Peyer's patch (tissue), 4 donors: ENCODE measurements at regions not wholly inside any gene's neighbourhood (a gene's known extent, or its start where the extent isn't known, plus 50 kb on each side); places are given as distances from the start of the nearest gene placed in this dataset.
A peak's percentile ranks its signal among the peaks of the same experiment; 100 is the strongest.

Source experiments
- DNase-seq, 3 donors: peaks; one replicate each; pipeline ENCODE4 v3.0.0-alpha.2; 2017 to 2019
- H3K27ac ChIP-seq, 4 donors: fragments of 200-600 bp; sonication (generic); one replicate each; pipeline ENCODE4 v1.5.1; 2016 to 2019
- H3K27me3 ChIP-seq, 2 donors: fragments of 200-600 bp; sonication (generic); one replicate each; pipeline ENCODE4 v1.5.1; 2019
- H3K36me3 ChIP-seq, 3 donors: fragments of 200-600 bp; sonication (generic); one replicate each; pipeline ENCODE4 v1.5.1; 2016 to 2019
- H3K4me1 ChIP-seq, 4 donors: fragments of 200-600 bp; sonication (generic); one replicate each; pipeline ENCODE4 v1.5.1; 2016 to 2019
- H3K4me3 ChIP-seq, 4 donors: fragments of 200-600 bp; sonication (generic); 1 replicate in 3 of 4; 2 replicates in 1 of 4; pipeline ENCODE4 v1.5.1; 2016 to 2019; ENCODE audit warnings: mild to moderate bottlenecking in 1 of 4
- H3K9me3 ChIP-seq, 4 donors: fragments of 200-600 bp; sonication (generic); one replicate each; pipeline ENCODE4 v1.5.1; 2016 to 2019; ENCODE audit warnings: mild to moderate bottlenecking in 1 of 4
- CTCF ChIP-seq, 6 experiments: fragments of 450-650 bp in 4 of 6; fragments of 200-600 bp in 2 of 6; sonication (generic) in 1 of 6; IDR thresholded peaks; one replicate each; pipeline ENCODE4 v1.5.1; 2017 to 2019; ENCODE audit warnings: antibody characterized with exemption in 6 of 6, mild to moderate bottlenecking in 3 of 6, moderate library complexity in 1 of 6
- POLR2A ChIP-seq, 2 donors: fragments of 450-650 bp; IDR thresholded peaks; one replicate each; pipeline ENCODE4 v1.5.1; 2017; ENCODE audit warnings: antibody characterized with exemption in 2 of 2, mild to moderate bottlenecking in 2 of 2, moderate library complexity in 2 of 2

GRCh38 chr17:17414341-17414805, 62.4 kb upstream of the MED9 start:
- TF ChIP-seq CTCF (IDR thresholded peaks at IDR 0.05) = no peak
- TF ChIP-seq POLR2A (IDR thresholded peaks at IDR 0.05) = no peak
- DNase-seq = no peak
- H3K27me3 ChIP-seq = no peaks in the 10 kb centered on the region
- H3K27ac ChIP-seq = no peak overlapping the region
- H3K36me3 ChIP-seq = no peaks in the 10 kb centered on the region
- no peaks in the 10 kb centered on the region for H3K9me3 ChIP-seq
- peaks cover 0 to 4% (median 3%) of the 10 kb centered on the region in 4 donors for H3K4me1 ChIP-seq
- peak overlapping the region in 1 of 4 donors; percentile 9 for H3K4me3 ChIP-seq

- H3K27me3 ChIP-seq = no peaks in the 10 kb centered on the region
- H3K9me3 ChIP-seq = no peaks in the 10 kb centered on the region
- no peak overlapping the region for H3K27ac ChIP-seq
- no peak for DNase-seq
- H3K36me3 ChIP-seq = no peaks in the 10 kb centered on the region
- H3K4me3 ChIP-seq = no peak overlapping the region
- peaks cover 0 to 4% (median 3%) of the 10 kb centered on the region in 4 donors for H3K4me1 ChIP-seq
- TF ChIP-seq CTCF (IDR thresholded peaks at IDR 0.05) (no peak), POLR2A (IDR thresholded peaks at IDR 0.05) (no peak)
These were observed 61.8 kb upstream of the MED9 start for GRCh38 chr17:17415006-17415405.

GRCh38 chr17:17416007-17416399, 60.8 kb upstream of the MED9 start:
- Histone ChIP-seq H3K27ac (peak overlapping the region in 1 of 4 donors; percentile 0), H3K4me1 (peaks cover 0 to 4% (median 3%) of the 10 kb centered on the region in 4 donors), H3K4me3 (no peak overlapping the region), H3K27me3 (no peaks in the 10 kb centered on the region), H3K9me3 (no peaks in the 10 kb centered on the region), H3K36me3 (no peaks in the 10 kb centered on the region)
- no peak for DNase-seq
- TF ChIP-seq CTCF (IDR thresholded peaks at IDR 0.05) = no peak
- no peak for TF ChIP-seq POLR2A (IDR thresholded peaks at IDR 0.05)

GRCh38 chr17:17416400-17417360, 60.1 kb upstream of the MED9 start:
- Histone ChIP-seq H3K27ac (peak overlapping the region in 1 of 4 donors; percentile 0), H3K36me3 (no peaks in the 10 kb centered on the region), H3K4me1 (peaks cover 0 to 4% (median 3%) of the 10 kb centered on the region in 4 donors), H3K9me3 (no peaks in the 10 kb centered on the region), H3K4me3 (no peak overlapping the region), H3K27me3 (no peaks in the 10 kb centered on the region)
- TF ChIP-seq CTCF (IDR thresholded peaks at IDR 0.05) (no peak), POLR2A (IDR thresholded peaks at IDR 0.05) (no peak)
- no peak for DNase-seq

GRCh38 chr17:17417718-17418181, 59.0 kb upstream of the MED9 start:
- Histone ChIP-seq H3K36me3 (no peaks in the 10 kb centered on the region), H3K4me1 (peaks cover 0 to 4% (median 3%) of the 10 kb centered on the region in 4 donors), H3K27ac (no peak overlapping the region), H3K27me3 (no peaks in the 10 kb centered on the region), H3K9me3 (no peaks in the 10 kb centered on the region), H3K4me3 (no peak overlapping the region)
- peak in 2 of 3 donors; percentile 59 to 84 for DNase-seq
- no peak for TF ChIP-seq POLR2A (IDR thresholded peaks at IDR 0.05)
- TF ChIP-seq CTCF (IDR thresholded peaks at IDR 0.05) = no peak
